Epithelial cell of prostate (primary cell): ENCODE measurements at regions not wholly inside any gene's neighbourhood (a gene's known extent, or its start where the extent isn't known, plus 50 kb on each side); places are given as distances from the start of the nearest gene placed in this dataset.
"Not testable (repeated sequence)": the region's sequence is repeated elsewhere in the genome, so short reads cannot be mapped to it uniquely, and the experiment has no call there.

Source experiments
- DNase-seq: peaks from one replicate; pipeline ENCODE4 v3.0.0-alpha.2; 2011; ENCODE audit warnings: low read depth, low spot score
- H3K27ac ChIP-seq: fragments of 450-650 bp; 2 replicates; pipeline ENCODE4 v1.5.1; 2017; ENCODE audit warnings: mild to moderate bottlenecking

DNA sequence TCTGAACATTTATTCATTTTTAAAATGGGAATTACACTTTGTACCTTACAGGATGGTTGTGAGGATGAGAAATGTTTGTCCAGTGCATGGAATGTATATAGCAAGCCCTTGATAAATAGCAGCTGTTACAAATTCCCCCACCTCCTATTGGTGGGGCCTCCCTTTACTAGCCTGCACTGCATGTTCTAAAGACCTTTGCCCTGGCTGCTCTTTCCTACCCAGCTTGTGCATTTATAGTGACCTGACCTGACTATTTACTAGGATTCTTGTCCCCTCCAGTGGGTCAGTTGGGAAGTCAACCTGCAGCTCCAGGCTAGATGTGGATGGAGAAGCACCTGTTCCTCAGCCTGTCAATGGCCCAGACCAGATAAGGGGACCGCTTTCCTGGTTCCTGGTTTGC is 180.3 kb downstream of the HIPK3 start:
- no peak for DNase-seq

DNA sequence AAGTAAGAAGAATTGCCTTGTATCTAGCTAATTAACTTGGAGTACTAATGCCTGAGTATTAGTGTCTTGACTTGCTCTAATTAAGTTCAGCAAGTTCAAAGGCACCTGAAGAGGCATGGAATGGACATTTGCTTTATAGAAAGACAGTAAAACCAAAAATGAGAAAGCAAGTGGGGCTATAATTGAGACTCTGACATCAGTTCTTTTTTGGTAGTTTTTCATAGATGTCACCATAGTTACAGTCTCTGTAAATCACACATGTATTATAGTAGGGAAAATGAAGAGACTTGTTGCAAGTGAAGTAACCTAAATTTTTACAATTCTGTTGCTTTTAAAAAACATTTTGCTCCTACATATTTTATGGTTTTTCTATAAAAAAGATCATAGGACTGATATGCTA is 178.0 kb downstream of the HIPK3 start:
- DNase-seq: no peak
- H3K27ac ChIP-seq: no peak overlapping the region

More for the DNA sequence above, 180.3 kb downstream of the HIPK3 start:
- H3K27ac ChIP-seq: no peak overlapping the region

DNA sequence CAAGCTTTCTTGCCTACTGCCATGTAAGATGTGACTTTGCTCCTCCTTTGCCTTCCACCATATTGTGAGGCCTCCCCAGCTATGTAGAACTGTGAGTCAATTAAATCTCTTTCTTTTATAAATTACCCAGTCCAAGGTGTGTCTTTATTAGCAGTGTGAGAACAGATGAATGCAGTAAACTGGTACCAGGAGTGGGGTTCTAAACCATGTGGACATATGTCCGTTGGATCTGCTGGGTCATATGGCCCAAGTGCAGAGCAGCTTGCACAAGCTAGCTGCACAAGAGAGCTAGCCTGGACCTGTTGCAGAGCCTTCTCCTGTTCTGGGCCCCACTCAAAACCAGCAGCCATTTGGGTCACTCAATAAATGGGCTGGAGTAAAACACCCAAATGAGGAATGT is 177.1 kb downstream of the HIPK3 start:
- H3K27ac ChIP-seq: no peak overlapping the region
- no peak for DNase-seq

DNA sequence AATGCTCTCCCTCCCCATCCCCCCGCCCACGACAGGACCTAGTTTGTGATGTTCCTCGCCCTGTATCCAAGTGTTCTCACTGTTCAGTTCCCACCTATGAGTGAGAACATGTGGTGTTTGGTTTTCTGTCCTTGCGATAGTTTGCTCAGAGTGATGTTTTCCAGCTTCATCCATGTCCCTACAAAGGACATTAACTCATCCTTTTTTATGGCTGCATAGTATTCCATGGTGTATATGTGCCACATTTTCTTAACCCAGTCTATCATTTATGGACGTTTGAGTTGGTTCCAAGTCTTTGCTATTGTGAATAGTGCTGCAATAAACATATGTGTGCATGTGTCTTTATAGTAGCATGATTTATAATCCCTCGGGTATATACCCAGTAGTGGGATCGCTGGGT is 171.3 kb downstream of the HIPK3 start:
- DNase-seq: not testable (repeated sequence)

DNA sequence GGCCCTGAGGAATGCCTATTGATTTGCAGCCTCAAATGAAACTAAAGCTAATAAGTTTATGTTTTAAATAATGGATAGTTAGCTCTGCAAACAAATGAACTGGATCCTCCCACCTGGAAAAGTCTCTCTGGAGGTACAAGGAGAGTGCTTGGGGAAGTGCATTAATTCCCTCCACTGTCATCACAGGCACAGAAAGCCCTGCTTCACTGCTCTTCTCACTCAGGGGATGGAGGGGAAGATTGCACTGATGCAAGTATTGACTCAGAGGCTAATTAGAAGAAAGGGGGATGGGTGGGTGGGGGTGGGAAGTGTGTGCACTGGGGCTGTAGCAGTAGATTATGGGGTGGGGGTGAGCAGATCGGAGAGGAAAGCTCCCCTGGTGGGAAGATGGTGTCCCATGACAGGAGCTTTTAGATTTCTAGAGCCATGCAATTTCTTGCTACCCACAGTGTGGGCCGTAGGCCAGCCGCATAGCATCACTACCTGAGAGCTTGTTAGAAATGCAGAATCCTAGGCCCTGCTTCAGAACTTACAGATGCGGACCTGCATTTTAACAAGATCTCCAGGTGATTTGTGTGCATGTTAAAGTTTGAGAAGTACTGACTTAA is 163.9 kb downstream of the HIPK3 start:
- H3K27ac ChIP-seq: no peak overlapping the region
- no peak for DNase-seq

More for the DNA sequence above, 171.3 kb downstream of the HIPK3 start:
- not testable (repeated sequence) for H3K27ac ChIP-seq

DNA sequence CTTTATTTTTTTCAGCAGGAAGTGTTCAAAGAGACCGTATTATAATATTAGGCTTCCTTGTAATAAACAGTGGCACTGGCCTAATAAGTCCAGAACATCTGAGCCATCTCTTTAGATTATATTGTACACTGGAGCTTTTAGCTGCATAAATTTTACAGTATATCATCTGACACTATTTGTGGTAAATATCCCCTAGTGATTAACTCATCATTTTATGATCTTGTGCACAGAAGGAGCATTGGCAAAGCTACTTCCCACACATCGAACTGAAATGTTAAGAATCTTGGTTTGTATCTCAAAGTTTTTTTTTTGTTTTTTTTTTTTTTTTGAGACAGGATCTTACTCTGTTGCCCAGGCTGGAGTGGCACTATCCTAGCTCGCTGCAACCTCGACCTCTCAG is 162.7 kb downstream of the HIPK3 start:
- DNase-seq: no peak
- no peak overlapping the region for H3K27ac ChIP-seq

DNA sequence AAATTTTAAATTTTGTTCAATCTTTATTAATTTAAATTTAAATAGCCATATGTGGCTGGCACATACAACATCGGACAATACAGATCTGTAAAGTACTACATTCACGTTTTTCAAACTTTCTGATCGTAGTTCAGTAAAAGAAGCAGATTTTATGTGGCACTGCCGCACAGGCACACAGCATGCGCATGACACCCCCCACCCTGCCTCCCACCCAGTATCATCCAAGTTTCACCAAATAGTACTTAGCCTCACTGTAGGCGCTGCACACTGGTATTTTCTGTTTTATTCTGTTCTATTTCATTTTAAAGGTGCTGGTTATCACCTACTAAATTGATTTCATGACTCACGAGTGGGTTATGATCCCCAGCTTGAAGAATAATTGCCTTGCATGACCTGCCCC is 159.9 kb downstream of the HIPK3 start:
- no peak for DNase-seq
- H3K27ac ChIP-seq: no peak overlapping the region

DNA sequence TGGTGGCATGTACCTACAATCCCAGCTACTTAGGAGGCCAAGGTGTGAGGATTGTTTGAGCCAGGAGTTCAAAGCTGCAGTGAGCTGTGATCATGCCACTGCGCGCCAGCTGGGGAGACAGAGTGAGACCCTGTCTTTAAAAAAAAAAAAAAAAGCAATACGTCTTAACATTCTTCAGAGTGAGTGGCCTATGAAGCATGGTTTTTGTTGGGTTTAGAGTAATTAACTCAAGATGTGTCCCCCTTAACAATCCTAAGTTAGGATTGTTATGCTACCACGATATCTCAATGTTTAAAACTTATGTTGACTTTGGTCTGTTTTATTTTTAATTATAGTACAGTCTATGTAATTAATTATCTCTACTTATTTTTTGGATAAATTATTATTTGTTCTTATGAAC is 156.1 kb downstream of the HIPK3 start:
- H3K27ac ChIP-seq: no peak overlapping the region
- no peak for DNase-seq

DNA sequence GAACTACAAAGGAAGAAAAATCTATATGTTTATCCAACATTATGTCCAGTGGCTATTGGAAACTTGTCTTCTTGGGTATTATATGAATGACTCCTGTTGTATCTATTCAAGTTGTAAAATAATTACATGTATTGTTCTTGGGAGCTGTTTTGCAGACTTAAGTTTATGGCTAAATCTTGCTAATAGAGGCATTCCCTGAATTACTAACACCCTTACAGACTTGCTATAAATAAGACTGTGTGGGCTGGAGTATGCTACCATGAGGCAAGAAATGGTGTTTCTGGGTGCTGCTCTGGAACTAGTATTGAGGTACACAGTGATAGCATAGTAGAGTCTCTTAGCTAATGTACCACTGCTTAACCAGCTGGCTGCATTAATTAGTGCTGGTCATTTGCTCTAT is 155.1 kb downstream of the HIPK3 start:
- no peak for DNase-seq

DNA sequence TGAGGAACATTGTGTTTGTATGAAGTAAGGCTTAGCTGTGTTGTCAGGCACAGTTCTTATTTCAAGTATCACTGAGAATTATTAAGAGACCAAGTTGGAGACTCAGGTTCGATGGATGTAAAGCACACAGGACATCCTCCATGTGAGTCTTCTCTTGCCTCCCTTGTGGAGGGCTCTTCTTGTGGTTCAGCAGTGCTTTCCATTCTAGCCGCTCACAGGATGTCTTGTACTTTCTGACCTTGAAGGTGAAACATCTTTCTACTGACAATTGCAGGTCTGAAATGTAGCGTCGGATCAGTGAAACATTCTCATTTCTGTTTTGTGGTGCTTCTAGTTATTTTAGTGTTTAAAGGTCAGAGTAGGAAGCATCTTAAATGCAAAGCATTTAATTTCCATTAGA is 154.6 kb downstream of the HIPK3 start:
- DNase-seq: no peak
- H3K27ac ChIP-seq: no peak overlapping the region

More for the DNA sequence above, 155.1 kb downstream of the HIPK3 start:
- no peak overlapping the region for H3K27ac ChIP-seq

DNA sequence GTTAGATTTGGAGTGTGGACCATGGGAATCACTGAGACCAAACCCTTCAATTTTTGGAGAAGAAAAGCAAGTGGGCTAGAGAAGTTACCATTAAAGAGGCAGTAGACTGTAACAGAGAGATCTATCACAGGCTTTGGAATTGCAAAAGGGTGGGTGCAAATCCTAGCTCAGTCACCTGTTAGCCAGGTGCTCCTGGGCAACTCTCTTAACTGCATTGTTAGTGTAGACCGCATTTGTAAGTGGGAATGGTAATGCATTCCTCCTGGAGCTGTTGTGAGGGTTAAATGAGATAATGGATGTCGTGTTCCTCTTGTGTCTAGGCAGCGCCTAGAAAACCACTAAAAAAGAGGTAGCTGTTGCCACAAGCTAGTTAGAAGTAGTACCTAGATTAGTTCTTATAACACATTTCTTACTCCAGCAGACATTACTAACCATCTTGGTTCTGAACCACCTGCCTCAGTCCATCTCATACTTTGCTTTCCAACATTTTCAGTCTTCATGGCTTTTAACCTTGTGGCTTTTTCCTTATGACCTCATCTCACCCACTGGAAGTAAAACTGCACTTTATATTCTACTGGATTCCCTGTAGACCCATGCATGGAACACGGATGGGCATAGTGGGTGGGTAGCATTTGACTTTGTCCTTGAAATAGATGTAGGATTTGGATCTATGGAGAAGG is 153.0 kb downstream of the HIPK3 start:
- H3K27ac ChIP-seq: no peak overlapping the region

More for the DNA sequence above, 153.0 kb downstream of the HIPK3 start:
- DNase-seq: no peak
